Suprapubic skin (tissue), 4 donors: ENCODE measurements at regions not wholly inside any gene's neighbourhood (a gene's known extent, or its start where the extent isn't known, plus 50 kb on each side); places are given as distances from the start of the nearest gene placed in this dataset.

Source experiments
- POLR2A ChIP-seq, 2 donors: fragments of 450-650 bp; IDR thresholded peaks; one replicate each; pipeline ENCODE4 v1.6.1; 2017; ENCODE audit warnings: antibody characterized with exemption in 2 of 2, mild to moderate bottlenecking in 2 of 2, moderate library complexity in 2 of 2
- POLR2AphosphoS5 ChIP-seq, 3 donors: sonication (generic); formaldehyde crosslinking; IDR thresholded peaks; one replicate each; pipeline ENCODE4 v1.6.1; 2017; ENCODE audit warnings: antibody characterized with exemption in 3 of 3
- TF ChIP-seq, protein P1 (sequence below), 2 donors: fragments of 200-600 bp in 1 of 2; fragments of 450-650 bp in 1 of 2; sonication (generic) in 1 of 2; IDR thresholded peaks; one replicate each; pipeline ENCODE4 v1.5.1; 2016 to 2019; ENCODE audit warnings: antibody characterized with exemption in 2 of 2, mild to moderate bottlenecking in 1 of 2, moderate library complexity in 1 of 2

DNA sequence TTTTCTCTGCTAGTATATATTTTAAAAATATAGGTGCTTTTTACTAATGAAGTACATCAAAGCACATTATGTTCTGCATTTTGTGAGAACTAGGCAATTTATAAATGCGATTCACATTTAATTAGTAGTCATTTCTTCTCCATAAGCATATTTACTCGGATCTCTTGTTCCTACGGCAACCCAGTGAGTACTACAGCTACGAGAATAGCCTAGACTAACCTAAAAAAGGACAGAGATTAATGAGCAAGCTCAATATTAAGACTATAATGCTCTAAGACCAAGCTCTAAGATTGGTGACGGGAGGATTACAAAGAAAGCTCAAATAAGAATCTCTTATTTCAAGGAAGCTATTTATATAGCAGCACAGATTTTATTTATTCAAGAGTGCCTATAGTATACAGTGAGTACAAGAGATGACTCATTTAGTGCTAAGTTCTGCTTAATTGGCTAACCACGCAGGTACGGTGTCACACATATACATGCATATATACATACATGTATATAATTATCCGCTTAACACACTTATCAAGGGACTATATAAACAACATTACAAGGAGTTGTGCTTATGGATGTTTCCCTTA lies 364.7 kb downstream of the GPD2 start:
- TF ChIP-seq POLR2AphosphoS5 (IDR thresholded peaks at IDR 0.05) (no peak), POLR2A (IDR thresholded peaks at IDR 0.05) (no peak)
- TF ChIP-seq, protein P1, sequence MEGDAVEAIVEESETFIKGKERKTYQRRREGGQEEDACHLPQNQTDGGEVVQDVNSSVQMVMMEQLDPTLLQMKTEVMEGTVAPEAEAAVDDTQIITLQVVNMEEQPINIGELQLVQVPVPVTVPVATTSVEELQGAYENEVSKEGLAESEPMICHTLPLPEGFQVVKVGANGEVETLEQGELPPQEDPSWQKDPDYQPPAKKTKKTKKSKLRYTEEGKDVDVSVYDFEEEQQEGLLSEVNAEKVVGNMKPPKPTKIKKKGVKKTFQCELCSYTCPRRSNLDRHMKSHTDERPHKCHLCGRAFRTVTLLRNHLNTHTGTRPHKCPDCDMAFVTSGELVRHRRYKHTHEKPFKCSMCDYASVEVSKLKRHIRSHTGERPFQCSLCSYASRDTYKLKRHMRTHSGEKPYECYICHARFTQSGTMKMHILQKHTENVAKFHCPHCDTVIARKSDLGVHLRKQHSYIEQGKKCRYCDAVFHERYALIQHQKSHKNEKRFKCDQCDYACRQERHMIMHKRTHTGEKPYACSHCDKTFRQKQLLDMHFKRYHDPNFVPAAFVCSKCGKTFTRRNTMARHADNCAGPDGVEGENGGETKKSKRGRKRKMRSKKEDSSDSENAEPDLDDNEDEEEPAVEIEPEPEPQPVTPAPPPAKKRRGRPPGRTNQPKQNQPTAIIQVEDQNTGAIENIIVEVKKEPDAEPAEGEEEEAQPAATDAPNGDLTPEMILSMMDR (IDR thresholded peaks at IDR 0.05): no peak
